ENCODE measurements at regions not wholly inside any gene's neighbourhood (a gene's known extent, or its start where the extent isn't known, plus 50 kb on each side); places are given as distances from the start of the nearest gene placed in this dataset.
A peak's percentile ranks its signal among the peaks of the same experiment; 100 is the strongest.
"Not testable (repeated sequence)": the region's sequence is repeated elsewhere in the genome, so short reads cannot be mapped to it uniquely, and the experiment has no call there.

GRCh38 chr7:142503949-142504348, 245.3 kb upstream of the PRSS1 start:
- DNase-seq (ENCODE audit: low read depth); H3K4me3 ChIP-seq (ENCODE audit: low read depth, low read length): not testable (repeated sequence)
- TF ChIP-seq CTCF (IDR thresholded peaks at IDR 0.05; ENCODE audit: control insufficient read depth, extremely low read depth, insufficient read depth): 0 out of 2 replicates have a peak, but pooled peaks have one; percentile 3

GRCh38 chr7:142503036-142503435, 245.2 kb upstream of the PRSS58 start:
- no peak for DNase-seq (ENCODE audit: low read depth)
- TF ChIP-seq CTCF (IDR thresholded peaks at IDR 0.05; ENCODE audit: control insufficient read depth, extremely low read depth, insufficient read depth): no peak

GRCh38 chr7:142501434-142501833, 243.6 kb upstream of the PRSS58 start:
- TF ChIP-seq CTCF (IDR thresholded peaks at IDR 0.05; ENCODE audit: control insufficient read depth, extremely low read depth, insufficient read depth): no peak

More at GRCh38 chr7:142503036-142503435, 245.2 kb upstream of the PRSS58 start:
- no peak overlapping the region for H3K4me3 ChIP-seq (ENCODE audit: low read depth, low read length)

GRCh38 chr7:142500366-142500765, 242.5 kb upstream of the PRSS58 start:
- H3K4me3 ChIP-seq (ENCODE audit: low read depth, low read length): no peak overlapping the region
- no peak for TF ChIP-seq CTCF (IDR thresholded peaks at IDR 0.05; ENCODE audit: control insufficient read depth, extremely low read depth, insufficient read depth)
- no peak for DNase-seq (ENCODE audit: low read depth)

More at GRCh38 chr7:142501434-142501833, 243.6 kb upstream of the PRSS58 start:
- DNase-seq (ENCODE audit: low read depth): no peak
- no peak overlapping the region for H3K4me3 ChIP-seq (ENCODE audit: low read depth, low read length)

GRCh38 chr7:142499635-142500034, 241.8 kb upstream of the PRSS58 start:
- H3K4me3 ChIP-seq (ENCODE audit: low read depth, low read length): no peak overlapping the region
- no peak for TF ChIP-seq CTCF (IDR thresholded peaks at IDR 0.05; ENCODE audit: control insufficient read depth, extremely low read depth, insufficient read depth)
- DNase-seq (ENCODE audit: low read depth): no peak

- no peak overlapping the region for H3K4me3 ChIP-seq (ENCODE audit: low read depth, low read length)
- TF ChIP-seq CTCF (IDR thresholded peaks at IDR 0.05; ENCODE audit: control insufficient read depth, extremely low read depth, insufficient read depth): no peak
- DNase-seq (ENCODE audit: low read depth): no peak
Observed at GRCh38 chr7:142498364-142498763, 240.5 kb upstream of the PRSS58 start.

- no peak for DNase-seq (ENCODE audit: low read depth)
- H3K4me3 ChIP-seq (ENCODE audit: low read depth, low read length): no peak overlapping the region
- peak; percentile 83 for TF ChIP-seq CTCF (IDR thresholded peaks at IDR 0.05; ENCODE audit: control insufficient read depth, extremely low read depth, insufficient read depth)
Observed at GRCh38 chr7:142496545-142496991, 238.7 kb upstream of the PRSS58 start.

- not testable (repeated sequence) for DNase-seq (ENCODE audit: low read depth); H3K4me3 ChIP-seq (ENCODE audit: low read depth, low read length)
Observed at GRCh38 chr7:142495879-142496278, 238.0 kb upstream of the PRSS58 start.

- not testable (repeated sequence) for H3K4me3 ChIP-seq (ENCODE audit: low read depth, low read length); DNase-seq (ENCODE audit: low read depth)
Observed at GRCh38 chr7:142495301-142495700, 237.4 kb upstream of the PRSS58 start.
